ENCODE measurements at regions not wholly inside any gene's neighbourhood (a gene's known extent, or its start where the extent isn't known, plus 50 kb on each side); places are given as distances from the start of the nearest gene placed in this dataset.
"Not testable (repeated sequence)": the region's sequence is repeated elsewhere in the genome, so short reads cannot be mapped to it uniquely, and the experiment has no call there.

- Histone ChIP-seq H3K9me3 (ENCODE audit: control extremely low read depth in 1 of 3, control insufficient read depth in 2 of 3, insufficient read depth in 1 of 3, low read length in 2 of 3) (no peaks in the 10 kb centered on the region), H3K27ac (ENCODE audit: low read length in 2 of 2) (no peak overlapping the region), H3K9ac (ENCODE audit: low read length) (no peak overlapping the region), H2AFZ (ENCODE audit: insufficient read depth, low read depth, low read length, poor library complexity, severe bottlenecking) (no peak overlapping the region), H3K27me3 (replicated peaks in 1 of 4; ENCODE audit: control extremely low read depth in 1 of 4, control insufficient read depth in 3 of 4, insufficient read depth in 4 of 4, low read length in 3 of 4) (peaks cover 0 to 27% (median 3%) of the 10 kb centered on the region in 4 experiments), H3K36me3 (replicated peaks in 1 of 2; ENCODE audit: control extremely low read depth in 1 of 2, control insufficient read depth in 1 of 2, extremely low read depth in 1 of 2, insufficient read depth in 2 of 2, low read length in 1 of 2) (no peaks in the 10 kb centered on the region), H3K4me3 (ENCODE audit: control extremely low read depth in 1 of 5, extremely low read depth in 1 of 5, insufficient read depth in 1 of 5, low read depth in 2 of 5, low read length in 4 of 5) (no peak overlapping the region), H4K20me1 (ENCODE audit: control insufficient read depth, insufficient read depth, low read length, poor library complexity, severe bottlenecking) (no peaks in the 10 kb centered on the region), H3K4me1 (ENCODE audit: control insufficient read depth in 2 of 2, insufficient read depth in 2 of 2, low read length in 2 of 2) (no peaks in the 10 kb centered on the region), H3K79me2 (ENCODE audit: control insufficient read depth, insufficient read depth, low read length) (no peaks in the 10 kb centered on the region), H3K4me2 (replicated peaks; ENCODE audit: low read depth, low read length, poor library complexity, severe bottlenecking) (no peak overlapping the region)
- 67% methylated on average over 3 of the region's 4 CpGs for WGBS (ENCODE audit: insufficient coverage)
- Mint-ChIP-seq H3K4me1 (no peaks in the 10 kb centered on the region), H3K27ac (no peak overlapping the region), H3K9me3 (ENCODE audit: insufficient read depth) (no peaks in the 10 kb centered on the region), H3K4me3 (no peak overlapping the region), H3K27me3 (peaks cover 44% of the 10 kb centered on the region)
- intact Hi-C loops (cut with micrococcal nuclease), result no loop called here
- ATAC-seq (ENCODE audit: low read depth) (no peak), DNase-seq (no peak)
- ChIA-PET POLR2A (no interaction called here), CTCF (no interaction called here)
- TF ChIP-seq, protein P1, sequence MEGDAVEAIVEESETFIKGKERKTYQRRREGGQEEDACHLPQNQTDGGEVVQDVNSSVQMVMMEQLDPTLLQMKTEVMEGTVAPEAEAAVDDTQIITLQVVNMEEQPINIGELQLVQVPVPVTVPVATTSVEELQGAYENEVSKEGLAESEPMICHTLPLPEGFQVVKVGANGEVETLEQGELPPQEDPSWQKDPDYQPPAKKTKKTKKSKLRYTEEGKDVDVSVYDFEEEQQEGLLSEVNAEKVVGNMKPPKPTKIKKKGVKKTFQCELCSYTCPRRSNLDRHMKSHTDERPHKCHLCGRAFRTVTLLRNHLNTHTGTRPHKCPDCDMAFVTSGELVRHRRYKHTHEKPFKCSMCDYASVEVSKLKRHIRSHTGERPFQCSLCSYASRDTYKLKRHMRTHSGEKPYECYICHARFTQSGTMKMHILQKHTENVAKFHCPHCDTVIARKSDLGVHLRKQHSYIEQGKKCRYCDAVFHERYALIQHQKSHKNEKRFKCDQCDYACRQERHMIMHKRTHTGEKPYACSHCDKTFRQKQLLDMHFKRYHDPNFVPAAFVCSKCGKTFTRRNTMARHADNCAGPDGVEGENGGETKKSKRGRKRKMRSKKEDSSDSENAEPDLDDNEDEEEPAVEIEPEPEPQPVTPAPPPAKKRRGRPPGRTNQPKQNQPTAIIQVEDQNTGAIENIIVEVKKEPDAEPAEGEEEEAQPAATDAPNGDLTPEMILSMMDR (IDR thresholded peaks at IDR 0.05), result no peak
- TF ChIP-seq EZH2 (IDR thresholded peaks at IDR 0.05; ENCODE audit: borderline replicate concordance, insufficient read depth, low read depth, low read length, poor library complexity, severe bottlenecking), result no peak
Observed at GRCh38 chr17:31677036-31677435, 182.0 kb downstream of the COPRS start.

- H3K4me1 Mint-ChIP-seq; H3K4me3 Mint-ChIP-seq; H3K36me3 ChIP-seq (replicated peaks in 1 of 2; ENCODE audit: control extremely low read depth in 1 of 2, control insufficient read depth in 1 of 2, extremely low read depth in 1 of 2, insufficient read depth in 2 of 2, low read length in 1 of 2); H2AFZ ChIP-seq (ENCODE audit: insufficient read depth, low read depth, low read length, poor library complexity, severe bottlenecking); H3K27ac Mint-ChIP-seq; H3K79me2 ChIP-seq (ENCODE audit: control insufficient read depth, insufficient read depth, low read length); H3K4me2 ChIP-seq (replicated peaks; ENCODE audit: low read depth, low read length, poor library complexity, severe bottlenecking); H3K4me3 ChIP-seq (ENCODE audit: control extremely low read depth in 1 of 5, extremely low read depth in 1 of 5, insufficient read depth in 1 of 5, low read depth in 2 of 5, low read length in 4 of 5); H3K9me3 ChIP-seq (ENCODE audit: control extremely low read depth in 1 of 3, control insufficient read depth in 2 of 3, insufficient read depth in 1 of 3, low read length in 2 of 3); H3K9ac ChIP-seq (ENCODE audit: low read length); H4K20me1 ChIP-seq (ENCODE audit: control insufficient read depth, insufficient read depth, low read length, poor library complexity, severe bottlenecking); DNase-seq; H3K9me3 Mint-ChIP-seq (ENCODE audit: insufficient read depth); CTCF ChIA-PET; H3K27ac ChIP-seq (ENCODE audit: low read length in 2 of 2); intact Hi-C loops (cut with micrococcal nuclease); ATAC-seq (ENCODE audit: low read depth); POLR2A ChIA-PET; H3K4me1 ChIP-seq (ENCODE audit: control insufficient read depth in 2 of 2, insufficient read depth in 2 of 2, low read length in 2 of 2): not testable (repeated sequence)
- peaks cover 0 to 32% (median 2%) of the 10 kb centered on the region in 4 experiments for H3K27me3 ChIP-seq (replicated peaks in 1 of 4; ENCODE audit: control extremely low read depth in 1 of 4, control insufficient read depth in 3 of 4, insufficient read depth in 4 of 4, low read length in 3 of 4)
- WGBS (ENCODE audit: insufficient coverage), result 26% methylated on average over 3 of the region's 5 CpGs
- peaks cover 42% of the 10 kb centered on the region for H3K27me3 Mint-ChIP-seq
Observed at GRCh38 chr17:31675392-31675791, 183.7 kb downstream of the COPRS start.
